ENCODE measurements at regions not wholly inside any gene's neighbourhood (a gene's known extent, or its start where the extent isn't known, plus 50 kb on each side); places are given as distances from the start of the nearest gene placed in this dataset.

- Mint-ChIP-seq H3K36me3 (ENCODE audit: low read depth) (no peaks in the 10 kb centered on the region), H3K27me3 (ENCODE audit: low read depth) (no peaks in the 10 kb centered on the region), H3K9me3 (ENCODE audit: insufficient read depth) (no peaks in the 10 kb centered on the region), H3K4me1 (ENCODE audit: low read depth) (no peaks in the 10 kb centered on the region), H3K27ac (no peak overlapping the region), H3K4me3 (no peak overlapping the region)
- ATAC-seq (no peak), DNase-seq (no peak)
- CTCF ChIA-PET = no interaction called here
- POLR2A ChIA-PET = no interaction called here
These were observed 153.7 kb downstream of the TUSC7 start for GRCh38 chr3:116863270-116863770.

- Mint-ChIP-seq H3K27me3 (ENCODE audit: low read depth) (no peaks in the 10 kb centered on the region), H3K27ac (no peak overlapping the region), H3K4me3 (no peak overlapping the region), H3K4me1 (ENCODE audit: low read depth) (no peaks in the 10 kb centered on the region), H3K9me3 (ENCODE audit: insufficient read depth) (no peaks in the 10 kb centered on the region), H3K36me3 (ENCODE audit: low read depth) (no peaks in the 10 kb centered on the region)
- ATAC-seq (no peak), DNase-seq (no peak)
- POLR2A ChIA-PET = no interaction called here
- CTCF ChIA-PET = no interaction called here
These were observed 154.4 kb downstream of the TUSC7 start for GRCh38 chr3:116863822-116864589.

DNA sequence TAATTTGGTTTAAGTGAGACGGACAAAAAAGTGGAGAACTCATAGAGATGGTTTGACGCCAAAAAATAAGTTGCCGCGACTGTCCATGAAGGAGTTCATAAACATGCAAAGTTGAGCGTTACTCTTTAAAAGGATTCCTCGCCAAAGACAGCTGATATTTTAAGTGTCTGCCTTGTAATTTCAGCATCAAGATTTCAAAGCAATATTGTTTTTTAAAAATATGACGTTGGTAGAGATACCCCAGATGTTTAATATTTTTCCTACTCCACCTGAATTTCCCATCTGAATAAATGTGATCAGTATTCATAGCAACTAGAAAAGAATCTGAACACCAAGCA, 155.0 kb downstream of the TUSC7 start:
- ChIA-PET CTCF (no interaction called here), POLR2A (interaction anchor here (0.6 kb wide), 1 partner anchor 24 kb away, joined by 3 read pairs; no protein-coding TSS in a partner anchor)
- H3K9me3 Mint-ChIP-seq (ENCODE audit: insufficient read depth) = no peaks in the 10 kb centered on the region
- H3K4me1 Mint-ChIP-seq (ENCODE audit: low read depth) = no peaks in the 10 kb centered on the region
- DNase-seq = no peak
- no peak for ATAC-seq
- H3K27ac Mint-ChIP-seq = no peak overlapping the region
- no peak overlapping the region for H3K4me3 Mint-ChIP-seq
- H3K27me3 Mint-ChIP-seq (ENCODE audit: low read depth) = no peaks in the 10 kb centered on the region
- H3K36me3 Mint-ChIP-seq (ENCODE audit: low read depth) = no peaks in the 10 kb centered on the region

- Mint-ChIP-seq H3K9me3 (ENCODE audit: insufficient read depth) (no peaks in the 10 kb centered on the region), H3K4me1 (ENCODE audit: low read depth) (no peaks in the 10 kb centered on the region), H3K27me3 (ENCODE audit: low read depth) (no peaks in the 10 kb centered on the region), H3K36me3 (ENCODE audit: low read depth) (no peaks in the 10 kb centered on the region), H3K27ac (no peak overlapping the region), H3K4me3 (no peak overlapping the region)
- ATAC-seq (no peak), DNase-seq (no peak)
- ChIA-PET CTCF (no interaction called here), POLR2A (no interaction called here)
These were observed 160.8 kb downstream of the TUSC7 start for GRCh38 chr3:116870379-116870778.

DNA sequence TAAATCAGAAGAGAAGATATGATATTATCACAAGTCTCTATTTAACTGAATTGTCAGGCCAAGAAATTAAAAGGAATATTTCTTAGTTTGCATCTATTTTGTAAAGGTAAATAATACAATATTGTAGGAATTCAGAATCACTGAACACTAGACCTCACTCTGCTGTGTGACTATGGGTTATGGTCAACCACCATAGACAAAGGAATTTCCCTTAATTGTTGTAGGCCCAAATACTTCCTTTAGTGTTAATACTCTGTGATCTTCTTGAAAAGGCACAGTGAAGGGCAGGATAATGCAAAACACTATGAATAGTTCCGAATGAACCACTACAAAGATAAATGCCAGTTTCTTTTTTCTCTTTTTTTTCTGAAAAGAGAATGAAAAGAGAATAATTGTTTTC, 162.3 kb downstream of the TUSC7 start:
- H3K27ac Mint-ChIP-seq = no peak overlapping the region
- CTCF ChIA-PET = no interaction called here
- no peaks in the 10 kb centered on the region for H3K4me1 Mint-ChIP-seq (ENCODE audit: low read depth)
- DNase-seq (no peak), ATAC-seq (no peak)
- no peak overlapping the region for H3K4me3 Mint-ChIP-seq
- no peaks in the 10 kb centered on the region for H3K36me3 Mint-ChIP-seq (ENCODE audit: low read depth)
- POLR2A ChIA-PET = no interaction called here
- H3K27me3 Mint-ChIP-seq (ENCODE audit: low read depth) = no peaks in the 10 kb centered on the region
- no peaks in the 10 kb centered on the region for H3K9me3 Mint-ChIP-seq (ENCODE audit: insufficient read depth)

GRCh38 chr3:116872688-116873087, 163.1 kb downstream of the TUSC7 start:
- H3K27ac Mint-ChIP-seq = no peak overlapping the region
- H3K36me3 Mint-ChIP-seq (ENCODE audit: low read depth) = no peaks in the 10 kb centered on the region
- ATAC-seq (no peak), DNase-seq (no peak)
- no peaks in the 10 kb centered on the region for H3K4me1 Mint-ChIP-seq (ENCODE audit: low read depth)
- POLR2A ChIA-PET = no interaction called here
- no peaks in the 10 kb centered on the region for H3K27me3 Mint-ChIP-seq (ENCODE audit: low read depth)
- CTCF ChIA-PET = no interaction called here
- H3K4me3 Mint-ChIP-seq = no peak overlapping the region
- no peaks in the 10 kb centered on the region for H3K9me3 Mint-ChIP-seq (ENCODE audit: insufficient read depth)

GRCh38 chr3:116873142-116873541, 163.6 kb downstream of the TUSC7 start:
- H3K4me3 Mint-ChIP-seq = no peak overlapping the region
- CTCF ChIA-PET = no interaction called here
- no peak overlapping the region for H3K27ac Mint-ChIP-seq
- no peaks in the 10 kb centered on the region for H3K27me3 Mint-ChIP-seq (ENCODE audit: low read depth)
- DNase-seq = no peak
- no peak for ATAC-seq
- POLR2A ChIA-PET = no interaction called here
- no peaks in the 10 kb centered on the region for H3K9me3 Mint-ChIP-seq (ENCODE audit: insufficient read depth)
- H3K4me1 Mint-ChIP-seq (ENCODE audit: low read depth) = no peaks in the 10 kb centered on the region
- no peaks in the 10 kb centered on the region for H3K36me3 Mint-ChIP-seq (ENCODE audit: low read depth)

DNA sequence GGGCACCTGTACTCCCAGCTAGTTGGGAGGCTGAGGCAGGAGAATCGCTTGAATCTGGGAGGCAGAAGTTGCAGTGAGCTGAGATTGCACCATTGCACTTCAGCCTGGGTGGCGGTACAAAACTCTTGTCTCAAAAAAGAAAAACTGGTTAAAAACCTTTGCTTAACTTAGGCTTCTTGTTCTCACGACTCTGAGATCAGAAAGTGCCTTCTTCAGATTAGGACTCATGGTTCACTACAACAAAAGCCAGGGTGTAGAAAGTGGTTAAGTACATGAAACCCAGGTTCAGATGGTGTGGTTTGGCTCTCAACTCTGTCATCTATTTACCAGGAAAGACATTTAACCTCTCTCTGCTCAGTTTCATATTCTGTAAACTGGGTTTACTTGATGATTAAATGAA, 168.4 kb downstream of the TUSC7 start:
- CTCF ChIA-PET = no interaction called here
- H3K4me1 Mint-ChIP-seq (ENCODE audit: low read depth) = no peaks in the 10 kb centered on the region
- H3K36me3 Mint-ChIP-seq (ENCODE audit: low read depth) = no peaks in the 10 kb centered on the region
- H3K27ac Mint-ChIP-seq = no peak overlapping the region
- POLR2A ChIA-PET = no interaction called here
- no peak for ATAC-seq
- no peak overlapping the region for H3K4me3 Mint-ChIP-seq
- no peaks in the 10 kb centered on the region for H3K9me3 Mint-ChIP-seq (ENCODE audit: insufficient read depth)
- no peaks in the 10 kb centered on the region for H3K27me3 Mint-ChIP-seq (ENCODE audit: low read depth)
- no peak for DNase-seq

DNA sequence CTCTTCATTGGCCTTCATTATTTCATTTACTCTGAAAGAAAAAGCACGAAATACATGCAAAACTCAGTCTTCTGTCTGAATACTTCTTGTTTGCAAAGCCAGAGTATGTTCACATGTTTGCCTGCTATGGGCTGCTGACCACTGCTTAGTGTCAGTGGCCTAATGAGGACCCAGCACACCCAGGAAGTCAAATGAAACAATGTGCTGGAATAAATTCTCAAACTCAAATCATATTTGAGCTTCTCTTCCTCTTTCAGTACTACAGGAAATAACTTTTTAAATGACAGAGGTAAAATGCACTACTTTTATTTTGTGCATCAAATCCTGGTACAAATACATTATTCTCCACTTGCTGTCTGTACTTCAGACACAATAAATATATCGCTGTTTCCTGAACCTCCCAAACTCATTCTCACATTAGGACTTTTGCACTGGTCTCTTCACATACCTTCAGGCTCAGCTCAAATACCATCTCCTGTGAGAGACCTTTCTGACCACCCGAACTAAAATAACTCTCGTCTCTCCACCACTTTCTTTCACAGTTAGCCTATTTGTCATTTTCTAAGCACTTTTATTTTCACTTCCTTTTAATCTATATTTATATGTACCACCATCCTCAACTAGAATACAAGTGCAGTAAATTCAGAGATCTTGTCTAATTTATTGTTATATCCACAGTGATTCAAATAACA, 176.8 kb downstream of the TUSC7 start:
- POLR2A ChIA-PET = no interaction called here
- no peak for DNase-seq
- no peak for ATAC-seq
- Mint-ChIP-seq H3K4me3 (no peak overlapping the region), H3K36me3 (ENCODE audit: low read depth) (no peaks in the 10 kb centered on the region), H3K9me3 (ENCODE audit: insufficient read depth) (no peaks in the 10 kb centered on the region), H3K27ac (no peak overlapping the region), H3K4me1 (ENCODE audit: low read depth) (no peaks in the 10 kb centered on the region), H3K27me3 (ENCODE audit: low read depth) (no peaks in the 10 kb centered on the region)
- CTCF ChIA-PET = no interaction called here

DNA sequence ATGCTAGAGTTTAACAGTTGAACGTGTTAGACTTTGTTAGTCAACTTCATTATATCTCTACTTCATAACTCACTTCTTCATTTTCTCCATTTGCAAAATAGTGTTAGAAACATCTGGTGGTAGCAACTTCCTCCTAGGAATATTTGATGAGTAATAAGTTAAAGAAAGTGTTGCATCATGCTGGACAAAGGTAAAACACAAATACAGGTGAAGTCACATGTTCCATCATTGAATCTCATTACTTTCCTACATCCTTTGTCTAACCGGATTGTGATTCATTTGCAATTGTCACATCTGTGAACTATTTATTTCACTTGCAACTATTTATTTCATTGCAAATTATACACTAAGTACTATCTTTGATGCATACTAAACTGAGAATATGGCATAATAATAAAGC, 186.5 kb downstream of the TUSC7 start:
- H3K4me1 Mint-ChIP-seq (ENCODE audit: low read depth) = no peaks in the 10 kb centered on the region
- no peaks in the 10 kb centered on the region for H3K9me3 Mint-ChIP-seq (ENCODE audit: insufficient read depth)
- no peaks in the 10 kb centered on the region for H3K36me3 Mint-ChIP-seq (ENCODE audit: low read depth)
- DNase-seq (no peak), ATAC-seq (no peak)
- ChIA-PET POLR2A (no interaction called here), CTCF (no interaction called here)
- H3K4me3 Mint-ChIP-seq = no peak overlapping the region
- no peaks in the 10 kb centered on the region for H3K27me3 Mint-ChIP-seq (ENCODE audit: low read depth)
- H3K27ac Mint-ChIP-seq = no peak overlapping the region

GRCh38 chr3:116897382-116897781, 187.8 kb downstream of the TUSC7 start:
- POLR2A ChIA-PET = no interaction called here
- ATAC-seq (no peak), DNase-seq (no peak)
- CTCF ChIA-PET = no interaction called here
- H3K9me3 Mint-ChIP-seq (ENCODE audit: insufficient read depth) = no peaks in the 10 kb centered on the region
- H3K4me3 Mint-ChIP-seq = no peak overlapping the region
- H3K36me3 Mint-ChIP-seq (ENCODE audit: low read depth) = no peaks in the 10 kb centered on the region
- no peaks in the 10 kb centered on the region for H3K4me1 Mint-ChIP-seq (ENCODE audit: low read depth)
- H3K27me3 Mint-ChIP-seq (ENCODE audit: low read depth) = no peaks in the 10 kb centered on the region
- no peak overlapping the region for H3K27ac Mint-ChIP-seq

DNA sequence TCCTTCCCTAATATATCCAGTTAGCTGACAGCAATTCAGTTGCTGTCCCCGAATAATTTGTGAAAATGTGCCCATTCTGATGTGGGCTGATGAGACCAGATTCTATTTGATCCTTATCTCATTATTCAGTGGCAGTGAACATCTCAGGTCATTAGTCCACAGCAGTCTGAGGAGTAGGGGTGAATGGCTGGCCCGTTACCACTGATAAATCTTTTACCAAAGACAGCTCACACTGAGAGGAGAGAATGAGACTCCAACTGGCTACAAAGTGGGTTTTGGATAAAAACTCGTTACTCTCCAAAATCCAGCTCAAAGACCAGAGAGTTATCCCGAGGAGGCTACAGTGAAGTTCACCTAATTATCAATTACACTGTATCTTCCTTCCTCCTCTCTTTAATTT, 189.7 kb downstream of the TUSC7 start:
- Mint-ChIP-seq H3K4me3 (no peak overlapping the region), H3K36me3 (ENCODE audit: low read depth) (no peaks in the 10 kb centered on the region), H3K4me1 (ENCODE audit: low read depth) (no peaks in the 10 kb centered on the region), H3K27ac (no peak overlapping the region), H3K27me3 (ENCODE audit: low read depth) (no peaks in the 10 kb centered on the region), H3K9me3 (ENCODE audit: insufficient read depth) (no peaks in the 10 kb centered on the region)
- POLR2A ChIA-PET = no interaction called here
- CTCF ChIA-PET = no interaction called here
- ATAC-seq = no peak
- no peak for DNase-seq

- DNase-seq (no peak), ATAC-seq (no peak)
- peaks cover 4% of the 10 kb centered on the region for H3K9me3 Mint-ChIP-seq (ENCODE audit: insufficient read depth)
- H3K4me1 Mint-ChIP-seq (ENCODE audit: low read depth) = no peaks in the 10 kb centered on the region
- no peaks in the 10 kb centered on the region for H3K36me3 Mint-ChIP-seq (ENCODE audit: low read depth)
- CTCF ChIA-PET = no interaction called here
- H3K27me3 Mint-ChIP-seq (ENCODE audit: low read depth) = no peaks in the 10 kb centered on the region
- POLR2A ChIA-PET = no interaction called here
- no peak overlapping the region for H3K27ac Mint-ChIP-seq
- H3K4me3 Mint-ChIP-seq = no peak overlapping the region
These were observed 195.8 kb downstream of the TUSC7 start for GRCh38 chr3:116905334-116905733.

All from activated CD8-positive, alpha-beta T cell treated with anti-CD3 and anti-CD28 coated beads, Interleukin-2, amount 10 ng/mL, durations not matched to agents 7 days and 5 days (primary cell).